ENCODE measurements at regions not wholly inside any gene's neighbourhood (a gene's known extent, or its start where the extent isn't known, plus 50 kb on each side); places are given as distances from the start of the nearest gene placed in this dataset.

DNA sequence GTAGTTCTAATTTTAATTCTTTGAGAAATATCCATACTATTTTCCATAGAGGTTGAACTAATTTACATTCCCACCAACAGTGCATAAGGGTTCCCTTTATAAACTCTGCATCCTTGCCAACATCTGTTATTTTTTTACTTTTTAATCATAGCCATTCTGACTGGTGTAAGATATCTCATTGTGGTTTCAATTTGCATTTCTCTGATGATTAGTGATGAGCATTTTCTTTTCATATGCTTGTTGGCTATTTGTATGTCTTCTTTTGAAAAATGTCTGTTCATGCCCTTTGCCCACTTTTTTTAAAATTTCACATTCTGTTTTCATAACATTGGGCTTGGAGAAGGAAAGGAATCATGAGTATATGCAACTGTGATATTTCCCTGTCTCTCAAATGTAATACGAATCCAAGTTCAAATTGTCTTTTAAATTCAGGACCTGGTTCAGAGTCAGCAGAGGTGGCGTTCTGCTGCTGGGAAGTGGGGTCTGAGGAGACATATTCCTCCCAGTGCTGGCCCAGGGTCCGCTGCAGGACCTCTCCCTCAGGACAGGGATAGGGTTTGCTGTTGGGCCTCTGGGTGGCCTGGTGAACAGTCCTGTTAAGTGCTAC is 81.2 kb upstream of the ETV6 start:
- no peak for DNase-seq (ENCODE audit: low spot score)

DNA sequence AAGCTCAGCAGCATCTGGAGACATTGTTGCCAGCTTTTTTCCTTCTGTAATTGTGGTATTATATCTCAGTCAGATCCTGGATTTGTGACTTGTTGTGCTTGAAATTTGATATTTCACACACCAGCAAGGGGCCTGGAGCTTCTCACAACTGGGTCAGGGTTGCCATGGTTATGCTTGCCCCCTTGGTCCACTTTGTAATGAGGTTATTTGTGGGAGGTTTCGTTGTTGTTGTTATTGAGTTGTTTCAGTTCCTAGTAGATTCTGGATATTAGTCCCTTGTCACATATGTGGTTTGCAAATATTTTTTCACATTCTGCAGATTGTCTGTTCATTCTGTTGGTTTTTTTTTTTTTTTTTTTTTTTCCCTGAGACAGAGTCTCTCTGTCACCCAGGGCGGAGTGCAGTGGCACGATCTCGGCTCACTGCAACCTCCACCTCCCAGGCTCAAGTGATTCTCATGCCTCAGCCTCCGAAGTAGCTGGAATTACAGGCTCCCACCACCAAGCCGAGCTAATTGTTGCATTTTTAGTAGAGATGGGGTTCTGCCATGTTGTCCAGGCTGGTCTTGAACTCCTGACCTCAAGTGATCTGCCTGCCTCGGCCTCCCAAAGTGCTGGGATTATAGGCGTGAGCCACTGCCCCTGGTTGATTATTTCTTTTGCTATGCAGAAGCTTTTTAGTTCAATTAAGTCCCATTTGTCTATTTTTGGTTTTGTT is 80.6 kb upstream of the ETV6 start:
- DNase-seq (ENCODE audit: low spot score) = no peak

DNA sequence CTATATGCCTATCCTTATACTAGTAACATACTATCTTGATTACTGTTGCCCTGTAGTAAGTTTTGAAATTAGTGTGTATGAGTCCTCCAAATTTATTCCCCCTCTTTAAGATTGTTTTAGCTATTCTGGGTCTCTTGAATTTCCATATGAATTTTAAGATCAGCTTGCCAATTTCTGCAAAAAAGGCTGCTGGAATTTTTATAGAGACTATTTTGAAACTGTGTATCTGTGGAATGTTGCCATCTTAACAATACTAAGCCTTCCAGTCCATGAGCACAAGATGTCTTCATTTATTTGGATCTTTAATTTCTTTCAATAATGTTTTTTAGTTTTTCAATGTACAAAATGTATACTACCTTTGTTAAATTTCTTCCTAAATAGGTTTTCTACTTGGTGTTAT is 79.8 kb upstream of the ETV6 start:
- no peak for DNase-seq (ENCODE audit: low spot score)

DNA sequence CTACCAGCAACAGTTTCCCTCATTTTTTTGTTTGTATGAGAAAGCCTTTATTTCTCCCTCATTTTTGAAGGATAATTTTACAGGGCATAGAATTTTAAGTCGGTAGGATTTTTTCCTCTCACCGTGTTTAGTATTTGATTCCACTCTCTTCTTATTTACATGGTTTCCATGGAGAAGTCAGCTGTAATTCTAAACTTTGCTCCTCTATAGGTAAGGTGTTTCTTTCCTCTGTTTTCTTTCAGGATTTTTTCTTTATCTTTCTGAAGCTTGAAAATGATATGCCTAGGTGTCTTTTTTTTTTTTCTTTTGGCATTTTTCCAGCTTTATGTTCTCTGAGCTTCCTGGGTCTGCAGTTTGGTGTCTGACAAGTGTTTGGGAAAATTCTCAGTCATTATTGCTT is 75.6 kb upstream of the ETV6 start:
- DNase-seq (ENCODE audit: low spot score) = no peak

DNA sequence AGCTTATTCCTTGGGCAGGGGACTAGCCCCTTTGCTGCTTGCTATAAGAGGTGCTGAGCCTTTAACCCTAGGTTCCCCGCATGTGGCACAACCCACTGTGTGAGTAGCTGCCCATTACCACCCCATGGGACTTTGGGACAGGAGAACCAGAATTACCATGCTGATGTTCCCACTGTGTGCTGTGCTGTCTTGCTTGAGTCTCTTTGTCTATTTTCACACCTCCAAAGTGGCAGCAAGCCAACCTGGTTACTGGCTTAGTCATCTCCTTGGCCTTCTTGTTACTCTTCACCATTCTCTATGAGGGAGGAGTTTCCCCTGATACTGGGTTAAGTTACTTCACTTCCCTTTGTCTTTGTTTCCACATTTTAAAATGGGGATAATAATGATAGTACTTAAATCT is 73.4 kb upstream of the ETV6 start:
- DNase-seq (ENCODE audit: low spot score) = no peak

DNA sequence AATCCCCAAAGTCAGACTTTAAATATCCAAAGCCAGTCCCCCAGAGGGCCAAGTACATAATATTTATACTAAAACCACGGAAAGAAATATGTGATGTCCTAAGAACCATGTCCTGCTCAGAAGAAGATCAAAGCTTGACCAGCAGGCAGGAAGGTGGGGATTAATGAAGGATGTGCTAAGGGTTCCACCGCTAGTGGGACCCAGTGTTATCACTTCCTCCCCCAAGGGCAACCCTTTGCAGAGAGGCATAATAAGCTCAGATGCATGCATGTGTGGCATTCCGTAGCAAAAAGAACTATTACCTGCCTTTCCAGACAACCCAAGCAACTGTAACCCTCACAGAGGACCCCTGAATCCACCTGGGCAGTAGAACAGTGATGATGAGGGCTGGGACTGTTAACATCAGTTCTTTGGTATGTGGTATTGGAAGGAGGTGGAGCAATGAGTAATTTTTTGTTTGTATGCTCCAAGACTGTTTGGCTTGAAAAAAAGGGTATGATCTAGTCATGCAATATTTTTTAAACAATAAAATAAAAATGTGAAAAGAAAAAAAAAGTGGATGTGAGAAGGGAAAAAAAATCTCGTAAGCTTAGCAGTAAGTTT is 71.7 kb upstream of the ETV6 start:
- no peak for DNase-seq (ENCODE audit: low spot score)

DNA sequence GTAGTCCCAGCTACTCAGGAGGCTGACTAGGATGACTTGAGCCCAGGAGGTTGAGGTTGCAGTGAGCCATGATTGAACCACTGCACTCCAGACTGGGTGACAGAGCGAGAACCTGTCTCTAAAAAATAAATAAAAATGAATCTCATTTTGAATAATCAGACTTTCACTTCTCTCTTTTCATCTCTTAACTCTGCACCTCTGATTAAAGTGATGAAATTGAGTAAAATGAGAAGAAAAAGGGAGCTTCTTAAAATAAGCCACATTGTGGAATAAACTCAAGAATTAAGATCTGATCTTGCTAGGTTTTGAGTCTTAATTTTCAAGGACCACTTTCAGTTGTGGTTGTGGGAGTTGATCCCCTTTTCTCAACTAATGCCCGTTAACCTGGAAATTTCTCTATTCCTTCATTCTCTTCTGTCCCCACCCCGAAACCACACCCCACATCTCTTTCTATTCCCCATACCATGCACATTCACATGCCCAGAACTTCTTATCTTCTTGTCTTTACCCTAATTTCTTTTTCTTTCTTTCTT is 70.9 kb upstream of the ETV6 start:
- peak; percentile 22 for DNase-seq (ENCODE audit: low spot score)

DNA sequence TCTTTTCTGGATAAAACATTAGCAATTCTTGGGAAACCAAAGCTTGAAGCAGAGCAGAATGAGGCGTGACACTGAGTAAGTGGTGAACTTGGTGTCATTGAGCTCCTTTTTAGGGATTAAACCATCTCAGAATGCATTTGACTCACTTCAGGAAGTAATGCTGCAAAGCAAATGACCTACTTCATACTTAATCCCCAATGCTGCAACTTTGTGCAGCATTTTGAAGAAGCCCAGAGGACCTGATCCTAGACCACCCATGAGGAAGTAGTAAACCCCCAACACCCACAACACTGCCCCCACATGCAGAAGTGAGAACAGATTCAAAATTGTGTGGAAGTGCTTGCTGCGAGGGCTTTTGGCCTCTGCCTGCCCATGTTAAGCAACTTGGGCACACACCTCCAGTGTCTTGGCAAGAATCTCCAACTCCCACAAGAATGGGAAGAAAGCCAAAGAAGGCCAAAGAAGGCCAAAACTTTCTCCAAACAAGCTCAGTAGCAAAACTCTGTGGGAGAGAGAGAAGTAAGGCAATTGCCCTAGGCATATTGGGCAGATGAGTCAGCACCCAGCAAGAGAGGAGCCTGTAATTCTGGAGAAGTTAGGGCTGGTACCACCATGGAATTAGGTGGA is 69.2 kb upstream of the ETV6 start:
- DNase-seq (ENCODE audit: low spot score) = peak; percentile 26

DNA sequence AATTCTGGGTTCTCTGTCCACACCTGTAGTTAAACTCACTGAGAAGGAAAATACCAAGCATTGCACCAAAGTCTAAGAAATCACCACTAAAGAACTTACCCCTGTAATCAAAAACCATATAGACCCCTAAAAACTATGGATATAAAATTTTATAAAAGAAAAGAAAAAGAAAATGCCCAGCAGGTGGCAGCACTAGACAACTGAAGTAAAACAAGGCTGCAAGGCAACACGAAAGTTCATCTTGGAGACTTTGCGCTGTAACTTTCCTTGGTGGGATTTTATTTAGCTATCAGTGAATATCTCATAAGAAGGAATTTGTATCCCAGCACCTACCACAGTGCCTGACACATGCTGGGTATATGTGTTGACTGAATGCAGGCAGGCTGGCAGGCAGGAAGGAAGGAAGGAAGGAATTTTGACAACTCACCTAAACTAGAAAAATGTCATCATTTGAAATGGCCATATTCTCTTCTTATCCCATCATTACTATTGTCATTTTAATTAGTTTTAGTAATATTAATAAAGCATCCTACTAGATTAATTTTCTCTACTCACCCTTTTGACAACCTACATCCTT is 68.2 kb upstream of the ETV6 start:
- peak; percentile 88 for DNase-seq (ENCODE audit: low spot score)

DNA sequence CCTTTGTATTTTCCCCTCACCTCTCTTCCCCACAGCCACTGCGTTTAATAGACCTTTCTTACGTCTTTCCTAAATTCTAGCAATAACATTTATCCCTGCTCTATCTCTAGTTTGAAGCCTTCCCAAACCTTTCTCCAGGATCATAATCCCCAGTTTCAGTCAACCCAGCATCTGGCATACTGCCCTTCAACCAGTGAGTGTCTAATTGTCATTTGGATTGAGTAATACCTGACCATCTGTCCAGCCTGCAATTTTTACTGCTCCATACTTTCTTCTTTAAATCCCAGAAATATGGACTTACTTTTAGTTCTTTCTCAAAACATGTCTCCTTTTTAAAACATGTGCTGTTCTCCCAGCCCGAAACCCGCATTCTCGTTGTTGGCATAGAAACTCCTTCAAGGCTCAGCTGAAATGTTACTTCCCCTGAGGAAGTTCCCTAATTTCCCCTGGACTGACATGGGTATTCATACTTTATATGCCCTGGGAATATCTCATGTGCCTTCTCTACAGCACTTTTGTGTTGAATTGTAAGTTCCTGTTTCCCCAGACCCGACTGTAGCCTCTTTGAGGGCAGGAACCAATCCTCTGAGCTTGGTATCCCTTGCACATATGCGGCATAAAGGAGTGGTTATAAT is 65.1 kb upstream of the ETV6 start:
- DNase-seq (ENCODE audit: low spot score) = no peak

DNA sequence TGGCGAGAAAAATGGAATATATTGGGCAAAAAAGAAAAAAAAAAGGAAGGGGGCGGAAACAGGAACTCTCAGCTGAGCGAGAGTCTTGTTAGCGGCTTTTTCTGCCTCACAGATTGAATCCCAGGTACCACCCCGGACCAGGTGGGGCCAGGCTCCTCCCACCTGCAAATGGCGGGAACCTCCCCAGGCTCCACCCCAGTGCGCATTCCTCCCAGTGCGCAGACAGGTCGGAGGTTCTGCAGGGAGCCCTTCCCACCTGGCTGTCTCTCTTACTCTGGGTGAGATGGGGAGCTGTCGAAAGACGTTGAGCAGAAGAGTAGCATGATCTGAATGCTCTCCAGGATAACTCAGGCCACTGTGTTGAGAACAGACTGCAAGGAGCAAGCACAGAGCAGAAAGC is 57.0 kb upstream of the ETV6 start:
- no peak for DNase-seq (ENCODE audit: low spot score)

DNA sequence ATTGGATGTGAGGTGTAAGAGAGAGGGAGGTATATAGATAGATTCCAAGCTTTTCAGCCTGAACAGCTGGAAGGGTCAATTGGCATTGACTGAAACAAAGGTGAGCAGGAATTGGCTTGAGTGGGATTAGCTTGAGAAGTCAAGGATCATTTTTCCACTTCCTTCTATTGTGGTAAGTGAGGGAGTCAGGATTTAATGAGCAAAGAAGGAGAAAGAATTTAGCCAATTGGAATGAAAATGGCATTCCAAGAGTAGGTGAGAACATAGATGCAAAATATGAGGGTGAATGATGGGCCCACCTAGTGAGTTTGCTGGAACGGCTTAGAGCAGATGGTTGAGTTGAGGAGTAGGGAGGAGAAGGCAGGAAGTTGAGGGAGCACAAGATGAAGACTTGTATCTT is 56.5 kb upstream of the ETV6 start:
- no peak for DNase-seq (ENCODE audit: low spot score)

DNA sequence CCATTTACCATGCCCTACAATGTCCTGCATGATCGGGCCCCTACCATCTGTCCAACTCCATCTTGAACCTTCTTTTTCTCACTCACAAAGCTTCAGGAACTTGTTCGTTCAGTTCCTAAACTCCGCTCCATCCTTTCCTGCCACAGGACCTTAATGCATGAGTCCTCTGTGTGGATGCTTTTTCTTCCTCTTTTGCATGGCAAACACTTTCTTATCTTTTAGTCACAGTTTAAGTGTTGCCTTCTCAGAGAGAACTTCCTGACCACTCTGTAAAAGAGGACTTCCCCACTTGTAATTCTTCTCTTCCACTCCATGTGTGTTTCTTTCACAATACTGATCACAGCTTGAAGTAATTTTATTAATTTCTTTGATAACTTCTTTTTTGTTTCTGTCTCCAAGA is 54.4 kb upstream of the ETV6 start:
- DNase-seq (ENCODE audit: low spot score) = no peak

DNA sequence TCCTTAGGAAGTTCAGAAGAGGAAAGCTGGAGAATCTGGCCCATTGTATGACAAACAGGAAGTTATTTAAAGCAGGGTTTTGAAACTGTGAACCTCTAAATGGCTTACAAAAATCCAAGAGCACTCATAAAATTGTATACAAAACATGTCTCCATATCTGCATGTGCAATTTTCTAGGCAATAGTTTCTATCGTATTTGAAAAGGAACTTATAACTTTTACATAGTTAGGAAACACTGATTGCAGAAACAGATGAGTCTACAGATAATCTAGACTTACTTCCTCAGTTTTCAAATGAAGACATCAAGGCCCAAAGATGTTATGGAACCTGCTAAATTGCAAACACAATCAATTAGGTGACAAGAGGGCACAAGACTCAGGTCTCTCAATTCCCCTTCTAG is 53.3 kb upstream of the ETV6 start:
- DNase-seq (ENCODE audit: low spot score) = no peak

DNA sequence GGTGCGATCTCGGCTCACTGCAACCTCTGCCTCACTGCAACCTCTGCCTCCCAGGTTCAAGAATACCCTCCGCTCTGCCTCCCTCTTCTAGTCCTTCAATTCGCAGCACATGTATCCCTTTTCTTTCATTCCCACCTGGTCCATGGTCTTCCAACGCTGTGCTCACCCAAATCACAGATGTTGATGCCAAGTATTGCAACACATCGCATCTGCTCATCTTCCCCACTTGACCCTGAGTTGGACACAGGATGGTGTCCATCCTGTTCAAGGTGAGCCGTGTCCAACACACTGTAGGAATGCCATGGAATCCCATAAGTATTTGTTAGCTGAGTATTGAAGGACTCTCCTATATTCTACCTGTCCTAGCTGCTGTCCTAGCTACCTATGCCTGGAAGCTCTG is 50.6 kb upstream of the ETV6 start:
- DNase-seq (ENCODE audit: low spot score) = no peak
